WTC11 (cell line): ENCODE measurements at regions not wholly inside any gene's neighbourhood (a gene's known extent, or its start where the extent isn't known, plus 50 kb on each side); places are given as distances from the start of the nearest gene placed in this dataset.

Source experiments
- ATAC-seq: fragments of 200-7000 bp; cut with Tn5 transposase; 2 replicates; pipeline ENCODE4 v1.10.0; 2021; ENCODE audit warnings: mild to moderate bottlenecking, moderate library complexity
- CTCF ChIA-PET: fragments of 300-600 bp; sonication (Branson Sonifier 250); formaldehyde crosslinking; loops from one replicate; lab custom pipeline; 2021; ENCODE audit warnings: antibody characterized with exemption; lab: Charles Lee
- POLR2A ChIA-PET: fragments of 350-600 bp; sonication (Branson Sonifier 250); formaldehyde crosslinking; loops from one replicate; lab custom pipeline; 2021; ENCODE audit warnings: antibody characterized with exemption; lab: Charles Lee
- DNase-seq: peaks from one replicate; pipeline ENCODE4 v3.0.0; 2021; ENCODE audit warnings: low spot score
- H3K27ac Mint-ChIP-seq: 2 replicates; pipeline ENCODE4 v1.8.0; 2021; ENCODE audit warnings: mixed read lengths
- H3K27me3 Mint-ChIP-seq: 2 replicates; pipeline ENCODE4 v1.8.0; 2021; ENCODE audit warnings: low read depth, mild to moderate bottlenecking, moderate library complexity, mixed read lengths
- H3K36me3 Mint-ChIP-seq: 2 replicates; pipeline ENCODE4 v1.8.0; 2021; ENCODE audit warnings: mixed read lengths
- H3K4me1 Mint-ChIP-seq: 2 replicates; pipeline ENCODE4 v1.8.0; 2022; ENCODE audit warnings: mixed read lengths
- H3K4me3 Mint-ChIP-seq: 2 replicates; pipeline ENCODE4 v1.8.0; 2021; ENCODE audit warnings: mild to moderate bottlenecking, moderate library complexity, mixed read lengths
- H3K9me3 Mint-ChIP-seq: 2 replicates; pipeline ENCODE4 v1.8.0; 2021; ENCODE audit warnings: mixed read lengths
- FOXK1 ChIP-seq: sonication (generic); formaldehyde crosslinking; IDR thresholded peaks from 2 replicates; pipeline ENCODE4 v1.8.0; 2022; ENCODE audit warnings: mild to moderate bottlenecking, moderate library complexity, missing genetic modification reagents
- MLX ChIP-seq: sonication (generic); formaldehyde crosslinking; IDR thresholded peaks from 2 replicates; pipeline ENCODE4 v1.8.1; 2023; ENCODE audit warnings: mild to moderate bottlenecking, missing genetic modification reagents, moderate library complexity
- MYBL2 ChIP-seq: sonication (generic); formaldehyde crosslinking; IDR thresholded peaks from 2 replicates; pipeline ENCODE4 v1.8.1; 2023; ENCODE audit warnings: mild to moderate bottlenecking, moderate library complexity, missing genetic modification reagents
- NFE2L1 ChIP-seq: sonication (generic); formaldehyde crosslinking; IDR thresholded peaks from 2 replicates; pipeline ENCODE4 v1.8.1; 2023; ENCODE audit warnings: missing genetic modification reagents
- NFYB ChIP-seq: sonication (generic); formaldehyde crosslinking; conservative IDR thresholded peaks from 2 replicates; pipeline ENCODE4 v1.8.0; 2022; ENCODE audit warnings: low read depth, missing genetic modification reagents
- NR2C2 ChIP-seq: sonication (generic); formaldehyde crosslinking; IDR thresholded peaks from 2 replicates; pipeline ENCODE4 v1.8.0; 2022; ENCODE audit warnings: mild to moderate bottlenecking, missing genetic modification reagents
- PRDM15 ChIP-seq: sonication (generic); formaldehyde crosslinking; IDR thresholded peaks from 2 replicates; pipeline ENCODE4 v1.8.0; 2022; ENCODE audit warnings: missing genetic modification reagents
- TCF7 ChIP-seq: sonication (generic); formaldehyde crosslinking; IDR thresholded peaks from 2 replicates; pipeline ENCODE4 v1.8.0; 2022; ENCODE audit warnings: mild to moderate bottlenecking, low read depth, missing genetic modification reagents, moderate library complexity
- ZBTB21 ChIP-seq: sonication (generic); formaldehyde crosslinking; IDR thresholded peaks from 2 replicates; pipeline ENCODE4 v1.8.1; 2023; ENCODE audit warnings: mild to moderate bottlenecking, missing genetic modification reagents, borderline replicate concordance
- ZNF219 ChIP-seq: sonication (generic); formaldehyde crosslinking; IDR thresholded peaks from 2 replicates; pipeline ENCODE4 v1.8.0; 2023; ENCODE audit warnings: missing genetic modification reagents, mild to moderate bottlenecking, borderline replicate concordance
- ZNF317 ChIP-seq: sonication (generic); formaldehyde crosslinking; IDR thresholded peaks from 2 replicates; pipeline ENCODE4 v1.8.1; 2023; ENCODE audit warnings: low read depth, mild to moderate bottlenecking, moderate library complexity, missing genetic modification reagents, borderline replicate concordance
- ZNF396 ChIP-seq: fragments of 250-450 bp; sonication (Bioruptor Pico); IDR thresholded peaks from 2 replicates; pipeline ENCODE4 v1.8.0; 2021; ENCODE audit warnings: mild to moderate bottlenecking, moderate library complexity, borderline replicate concordance
- ZNF532 ChIP-seq: fragments of 250-450 bp; sonication (Bioruptor Pico); IDR thresholded peaks from 2 replicates; pipeline ENCODE4 v1.9.0; 2021; ENCODE audit warnings: mild to moderate bottlenecking, borderline replicate concordance
- TF ChIP-seq, protein P1 (sequence below): fragments of 250-450 bp; sonication (Bioruptor Pico); IDR thresholded peaks from 2 replicates; pipeline ENCODE4 v1.9.0; 2021; ENCODE audit warnings: mild to moderate bottlenecking
- TF ChIP-seq, protein P2 (sequence below): fragments of 250-450 bp; sonication (Bioruptor Pico); IDR thresholded peaks from 2 replicates; pipeline ENCODE4 v1.9.0; 2021; ENCODE audit warnings: mild to moderate bottlenecking
- TF ChIP-seq, protein P3 (sequence below): sonication (generic); formaldehyde crosslinking; IDR thresholded peaks from 2 replicates; pipeline ENCODE4 v1.8.1; 2022; ENCODE audit warnings: low read depth, mild to moderate bottlenecking, moderate library complexity, missing genetic modification reagents, borderline replicate concordance

GRCh38 chr5:159836691-159837090 is 79.6 kb upstream of the ADRA1B start:
- Mint-ChIP-seq H3K4me3 (no peak overlapping the region), H3K27ac (no peak overlapping the region)
- POLR2A ChIA-PET, result no interaction called here
- no peak for DNase-seq
- CTCF ChIA-PET, result no interaction called here
- TF ChIP-seq MYBL2 (CRISPR knock-in tag) (no peak), ZNF219 (no peak), NFE2L1 (CRISPR knock-in tag) (no peak), NR2C2 (no peak)
- TF ChIP-seq, all 79 proteins: peak for 0
- no peaks in the 10 kb centered on the region for H3K36me3 Mint-ChIP-seq
- peaks cover 7% of the 10 kb centered on the region for H3K9me3 Mint-ChIP-seq
- no peaks in the 10 kb centered on the region for H3K4me1 Mint-ChIP-seq
- ATAC-seq, result no peak
- no peaks in the 10 kb centered on the region; the same call in 1 of the 2 replicates for H3K27me3 Mint-ChIP-seq

DNA sequence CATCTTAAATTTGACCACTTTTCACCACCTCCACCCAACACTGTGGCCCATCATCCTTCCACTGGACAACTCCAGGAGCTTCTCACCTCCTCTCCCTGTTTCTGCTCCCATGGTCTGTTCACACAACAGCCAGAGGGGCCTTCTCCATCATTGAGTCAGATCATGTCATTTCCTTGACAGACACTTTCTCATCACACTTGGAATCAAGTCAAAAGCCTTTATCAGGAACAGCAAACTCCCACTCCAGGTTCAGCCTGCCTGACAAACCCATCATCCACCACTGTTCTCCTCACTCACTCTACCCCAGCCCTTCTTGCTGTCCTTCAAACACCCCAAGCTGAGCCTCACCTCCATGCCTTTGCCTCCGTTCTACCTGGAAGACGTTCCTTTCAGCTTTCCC is 78.4 kb upstream of the ADRA1B start:
- Mint-ChIP-seq H3K27me3 (no peaks in the 10 kb centered on the region; the same call in 1 of the 2 replicates), H3K36me3 (no peaks in the 10 kb centered on the region)
- no peak for TF ChIP-seq ZBTB21
- TF ChIP-seq PRDM15 (CRISPR knock-in tag), result no peak
- TF ChIP-seq ZNF317 (CRISPR knock-in tag), result no peak
- TF ChIP-seq MLX (CRISPR knock-in tag), result no peak
- TF ChIP-seq, protein P1, sequence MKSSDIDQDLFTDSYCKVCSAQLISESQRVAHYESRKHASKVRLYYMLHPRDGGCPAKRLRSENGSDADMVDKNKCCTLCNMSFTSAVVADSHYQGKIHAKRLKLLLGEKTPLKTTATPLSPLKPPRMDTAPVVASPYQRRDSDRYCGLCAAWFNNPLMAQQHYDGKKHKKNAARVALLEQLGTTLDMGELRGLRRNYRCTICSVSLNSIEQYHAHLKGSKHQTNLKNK (CRISPR knock-in tag), result no peak
- TF ChIP-seq, all 79 proteins: peak for 0
- DNase-seq (no peak), ATAC-seq (no peak)
- Mint-ChIP-seq H3K4me3 (no peak overlapping the region), H3K4me1 (no peaks in the 10 kb centered on the region), H3K27ac (no peak overlapping the region), H3K9me3 (peaks cover 7% of the 10 kb centered on the region)
- POLR2A ChIA-PET, result no interaction called here
- CTCF ChIA-PET, result no interaction called here

- no peaks in the 10 kb centered on the region for H3K4me1 Mint-ChIP-seq
- peaks cover 7% of the 10 kb centered on the region for H3K9me3 Mint-ChIP-seq
- no peak overlapping the region for H3K27ac Mint-ChIP-seq
- no peak for ATAC-seq
- POLR2A ChIA-PET, result no interaction called here
- no peaks in the 10 kb centered on the region for H3K36me3 Mint-ChIP-seq
- DNase-seq, result no peak
- H3K27me3 Mint-ChIP-seq, result no peaks in the 10 kb centered on the region; the same call in 1 of the 2 replicates
- CTCF ChIA-PET, result no interaction called here
- H3K4me3 Mint-ChIP-seq, result no peak overlapping the region
- TF ChIP-seq ZNF396 (CRISPR knock-in tag) (no peak), TCF7 (CRISPR knock-in tag) (no peak), NFYB (no peak), FOXK1 (CRISPR knock-in tag) (no peak), ZNF532 (CRISPR knock-in tag) (no peak)
- TF ChIP-seq, protein P2, sequence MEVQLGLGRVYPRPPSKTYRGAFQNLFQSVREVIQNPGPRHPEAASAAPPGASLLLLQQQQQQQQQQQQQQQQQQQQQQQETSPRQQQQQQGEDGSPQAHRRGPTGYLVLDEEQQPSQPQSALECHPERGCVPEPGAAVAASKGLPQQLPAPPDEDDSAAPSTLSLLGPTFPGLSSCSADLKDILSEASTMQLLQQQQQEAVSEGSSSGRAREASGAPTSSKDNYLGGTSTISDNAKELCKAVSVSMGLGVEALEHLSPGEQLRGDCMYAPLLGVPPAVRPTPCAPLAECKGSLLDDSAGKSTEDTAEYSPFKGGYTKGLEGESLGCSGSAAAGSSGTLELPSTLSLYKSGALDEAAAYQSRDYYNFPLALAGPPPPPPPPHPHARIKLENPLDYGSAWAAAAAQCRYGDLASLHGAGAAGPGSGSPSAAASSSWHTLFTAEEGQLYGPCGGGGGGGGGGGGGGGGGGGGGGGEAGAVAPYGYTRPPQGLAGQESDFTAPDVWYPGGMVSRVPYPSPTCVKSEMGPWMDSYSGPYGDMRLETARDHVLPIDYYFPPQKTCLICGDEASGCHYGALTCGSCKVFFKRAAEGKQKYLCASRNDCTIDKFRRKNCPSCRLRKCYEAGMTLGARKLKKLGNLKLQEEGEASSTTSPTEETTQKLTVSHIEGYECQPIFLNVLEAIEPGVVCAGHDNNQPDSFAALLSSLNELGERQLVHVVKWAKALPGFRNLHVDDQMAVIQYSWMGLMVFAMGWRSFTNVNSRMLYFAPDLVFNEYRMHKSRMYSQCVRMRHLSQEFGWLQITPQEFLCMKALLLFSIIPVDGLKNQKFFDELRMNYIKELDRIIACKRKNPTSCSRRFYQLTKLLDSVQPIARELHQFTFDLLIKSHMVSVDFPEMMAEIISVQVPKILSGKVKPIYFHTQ, result no peak
- TF ChIP-seq, protein P3, sequence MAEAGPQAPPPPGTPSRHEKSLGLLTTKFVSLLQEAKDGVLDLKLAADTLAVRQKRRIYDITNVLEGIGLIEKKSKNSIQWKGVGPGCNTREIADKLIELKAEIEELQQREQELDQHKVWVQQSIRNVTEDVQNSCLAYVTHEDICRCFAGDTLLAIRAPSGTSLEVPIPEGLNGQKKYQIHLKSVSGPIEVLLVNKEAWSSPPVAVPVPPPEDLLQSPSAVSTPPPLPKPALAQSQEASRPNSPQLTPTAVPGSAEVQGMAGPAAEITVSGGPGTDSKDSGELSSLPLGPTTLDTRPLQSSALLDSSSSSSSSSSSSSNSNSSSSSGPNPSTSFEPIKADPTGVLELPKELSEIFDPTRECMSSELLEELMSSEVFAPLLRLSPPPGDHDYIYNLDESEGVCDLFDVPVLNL (CRISPR knock-in tag), result no peak
Observed at GRCh38 chr5:159838551-159839222, 77.6 kb upstream of the ADRA1B start.
